HTR-8/SVneo (cell line): ENCODE measurements at regions not wholly inside any gene's neighbourhood (a gene's known extent, or its start where the extent isn't known, plus 50 kb on each side); places are given as distances from the start of the nearest gene placed in this dataset.
"Not testable (repeated sequence)": the region's sequence is repeated elsewhere in the genome, so short reads cannot be mapped to it uniquely, and the experiment has no call there.

Experiments used
- DNase-seq: peaks from one replicate; pipeline ENCODE4 v3.0.0; 2011; ENCODE audit warnings: low spot score, mixed read lengths; ENCODE audit not compliant: insufficient read length
- FAIRE-seq: peaks from 2 replicates; lab custom pipeline; 2011; peaks lifted over from hg19 to GRCh38; lab: Jason Lieb, UNC

- FAIRE-seq, DNase-seq: not testable (repeated sequence)
These were observed 52.9 kb upstream of the CSF1 start for GRCh38 chr1:109857702-109858101.

- DNase-seq, FAIRE-seq: not testable (repeated sequence)
These were observed 54.7 kb upstream of the CSF1 start for GRCh38 chr1:109855986-109856385.

GRCh38 chr1:109853972-109854371, 56.7 kb upstream of the CSF1 start:
- FAIRE-seq, DNase-seq: not testable (repeated sequence)

GRCh38 chr1:109852221-109853015, 58.2 kb upstream of the CSF1 start:
- not testable (repeated sequence) for DNase-seq

GRCh38 chr1:109850827-109851226, 59.8 kb upstream of the CSF1 start:
- DNase-seq = no peak
- no peak for FAIRE-seq

More at GRCh38 chr1:109852221-109853015, 58.2 kb upstream of the CSF1 start:
- FAIRE-seq = not testable (repeated sequence)

GRCh38 chr1:109850194-109850593, 60.5 kb upstream of the CSF1 start:
- DNase-seq = no peak

GRCh38 chr1:109849655-109850054, 61.0 kb upstream of the CSF1 start:
- DNase-seq = no peak
- no peak for FAIRE-seq

More at GRCh38 chr1:109850194-109850593, 60.5 kb upstream of the CSF1 start:
- no peak for FAIRE-seq

- DNase-seq (no peak), FAIRE-seq (no peak)
These were observed 63.4 kb upstream of the CSF1 start for GRCh38 chr1:109847251-109847650.

- no peak for FAIRE-seq
- DNase-seq = no peak
These were observed 63.8 kb upstream of the CSF1 start for GRCh38 chr1:109846846-109847245.

- DNase-seq (no peak), FAIRE-seq (no peak)
These were observed 64.5 kb upstream of the CSF1 start for GRCh38 chr1:109846162-109846561.

GRCh38 chr1:109845658-109846057, 65.0 kb upstream of the CSF1 start:
- no peak for DNase-seq
- no peak for FAIRE-seq

GRCh38 chr1:109844609-109845008, 66.0 kb upstream of the CSF1 start:
- DNase-seq (no peak), FAIRE-seq (no peak)

GRCh38 chr1:109840011-109840629, 70.5 kb upstream of the CSF1 start:
- DNase-seq (no peak), FAIRE-seq (no peak)

- DNase-seq, FAIRE-seq: not testable (repeated sequence)
These were observed 71.4 kb upstream of the CSF1 start for GRCh38 chr1:109839276-109839675.

- no peak for DNase-seq
- no peak for FAIRE-seq
These were observed 71.8 kb upstream of the CSF1 start for GRCh38 chr1:109838838-109839240.

- FAIRE-seq (no peak), DNase-seq (no peak)
These were observed 72.6 kb upstream of the CSF1 start for GRCh38 chr1:109837852-109838570.

GRCh38 chr1:109835645-109836044, 71.9 kb upstream of the EPS8L3 start:
- DNase-seq, FAIRE-seq: not testable (repeated sequence)

- no peak for DNase-seq
- FAIRE-seq = no peak
These were observed 71.2 kb upstream of the EPS8L3 start for GRCh38 chr1:109834951-109835350.

- no peak for DNase-seq
- FAIRE-seq = no peak
These were observed 69.2 kb upstream of the EPS8L3 start for GRCh38 chr1:109832945-109833344.

GRCh38 chr1:109828756-109829505, 65.2 kb upstream of the EPS8L3 start:
- no peak for DNase-seq

More at GRCh38 chr1:109828756-109829505, 65.2 kb upstream of the EPS8L3 start:
- no peak for FAIRE-seq
